ENCODE measurements at regions not wholly inside any gene's neighbourhood (a gene's known extent, or its start where the extent isn't known, plus 50 kb on each side); places are given as distances from the start of the nearest gene placed in this dataset.

- no peak for TF ChIP-seq POLR2AphosphoS5 (IDR thresholded peaks at IDR 0.05; ENCODE audit: low read depth, low read length)
- no peak for TF ChIP-seq CTCF (IDR thresholded peaks at IDR 0.05)
- TF ChIP-seq SIN3A (IDR thresholded peaks at IDR 0.05; ENCODE audit: borderline replicate concordance, insufficient read depth, low read depth, low read length), result no peak
- no peak for TF ChIP-seq REST (IDR thresholded peaks at IDR 0.05; ENCODE audit: insufficient read depth in 1 of 2, low read depth in 2 of 2, low read length in 1 of 2)
- no peak for TF ChIP-seq TCF7L2 (IDR thresholded peaks at IDR 0.05; ENCODE audit: low read depth, low read length)
These were observed 302.7 kb upstream of the MEOX2 start for GRCh38 chr7:15989194-15989593.

All from Panc1 (cell line).